K562 (cell line): ENCODE measurements at regions not wholly inside any gene's neighbourhood (a gene's known extent, or its start where the extent isn't known, plus 50 kb on each side); places are given as distances from the start of the nearest gene placed in this dataset.

ENCODE experiments used
- ATAC-seq: fragments of 200-7000 bp; cut with Tn5 transposase; 3 replicates; pipeline ENCODE4 v1.9.1; 2020; ENCODE audit warnings: moderate library complexity
- BruUV-seq: library from RNA; stranded (reverse); fragments of 400-500 nt; replicated peaks from 2 replicates; lab custom pipeline; 2021; lab: Mats Ljungman, UMichigan
- CTCF ChIA-PET: fragments of 300-600 bp; formaldehyde crosslinking; extraction: SDS; loops from one replicate; lab custom pipeline; 2021; ENCODE audit warnings: low intra/inter-chr PET ratio; lab: Yijun Ruan, JAX
- POLR2A ChIA-PET: fragments of 300-600, 350-650 bp; sonication (Branson Sonifier 250); formaldehyde crosslinking; extraction: SDS; loops from one replicate; lab custom pipeline; 2021; ENCODE audit warnings: antibody characterized with exemption, inconsistent platforms; lab: Yijun Ruan, JAX
- DNase-seq, 4 experiments: peaks; one replicate each; pipeline versions ENCODE4 v3.0.0 to v3.0.0-alpha.2; 2011 to 2018; ENCODE audit warnings: low spot score in 3 of 4, mixed read lengths in 3 of 4; ENCODE audit errors: extremely low read depth in 1 of 4
- FAIRE-seq: peaks from 2 replicates; lab custom pipeline; 2011; peaks lifted over from hg19 to GRCh38; lab: Jason Lieb, UNC
- H2AFZ ChIP-seq: 2 replicates; pipeline ENCODE4 v1.6.0; 2011; ENCODE audit warnings: low read depth, low read length, control low read depth, inconsistent platforms
- H3K27ac ChIP-seq: fragments of 200-600 bp; 3 replicates; pipeline ENCODE4 v1.8.0; 2011; ENCODE audit warnings: low read depth, mild to moderate bottlenecking, control low read depth, inconsistent platforms, low read length, moderate library complexity, mixed read lengths; ENCODE audit errors: extremely low read depth
- H3K27me3 ChIP-seq, 2 experiments: fragments of 300-600 bp in 1 of 2; 2 replicates in 1 of 2; 3 replicates in 1 of 2; pipeline versions ENCODE4 v1.6.0 to v1.8.0; 2011; ENCODE audit warnings: inconsistent platforms in 2 of 2, low read length in 2 of 2, mild to moderate bottlenecking in 1 of 2, mixed read lengths in 1 of 2, moderate library complexity in 1 of 2; ENCODE audit not compliant: control insufficient read depth in 2 of 2, insufficient read depth in 2 of 2
- H3K36me3 ChIP-seq: fragments of 300-600 bp; 3 replicates; pipeline ENCODE4 v1.8.0; 2011; ENCODE audit warnings: mild to moderate bottlenecking, low read length, inconsistent platforms; ENCODE audit not compliant: control insufficient read depth, insufficient read depth
- H3K4me1 ChIP-seq, 2 experiments: fragments of 200-600 bp in 1 of 2; replicated peaks in 1 of 2; 2 replicates in 1 of 2; 3 replicates in 1 of 2; pipeline versions ENCODE4 v1.5.1 to v1.8.0; 2011; ENCODE audit warnings: inconsistent platforms in 2 of 2, low read length in 2 of 2, mild to moderate bottlenecking in 1 of 2, mixed read lengths in 1 of 2, moderate library complexity in 1 of 2; ENCODE audit not compliant: control insufficient read depth in 2 of 2, insufficient read depth in 2 of 2
- H3K4me2 ChIP-seq: 2 replicates; pipeline ENCODE4 v1.6.1; 2011; ENCODE audit warnings: low read length, control low read depth, inconsistent platforms, mixed read lengths; ENCODE audit not compliant: insufficient read depth
- H3K4me3 ChIP-seq: fragments of 200-600 bp; sonication (generic), shearing (Covaris generic); 2 replicates; pipeline ENCODE4 v1.5.1; 2016; ENCODE audit warnings: control low read depth, inconsistent platforms
- H3K79me2 ChIP-seq: fragments of 200-600 bp; 3 replicates; pipeline ENCODE4 v1.8.0; 2011; ENCODE audit warnings: low read length, inconsistent platforms; ENCODE audit not compliant: control insufficient read depth, insufficient read depth
- H3K9ac ChIP-seq, 2 experiments: 2 replicates each; pipeline versions ENCODE4 v1.6.0 to v1.6.1; 2011; ENCODE audit warnings: low read depth in 2 of 2, low read length in 2 of 2, control low read depth in 1 of 2, inconsistent platforms in 1 of 2, mild to moderate bottlenecking in 1 of 2, mixed read lengths in 1 of 2; ENCODE audit not compliant: insufficient read depth in 1 of 2
- H3K9me1 ChIP-seq: one replicate; pipeline ENCODE4 v1.6.0; 2011; ENCODE audit warnings: inconsistent platforms, mild to moderate bottlenecking, low read length, moderate library complexity; ENCODE audit not compliant: control insufficient read depth, insufficient read depth
- H3K9me3 ChIP-seq: replicated peaks from 2 replicates; pipeline ENCODE4 v1.5.1; 2011; ENCODE audit warnings: low read depth, low read length, inconsistent platforms; ENCODE audit not compliant: control insufficient read depth, insufficient read depth
- H4K20me1 ChIP-seq: replicated peaks from 2 replicates; pipeline ENCODE4 v1.6.1; 2011; ENCODE audit warnings: low read length, inconsistent platforms, mixed read lengths; ENCODE audit not compliant: control insufficient read depth, insufficient read depth
- BCLAF1 ChIP-seq, 2 experiments: fragments of 450-650 bp in 1 of 2; IDR thresholded peaks; 2 replicates each; pipeline ENCODE4 v1.6.1; 2011 to 2017; ENCODE audit warnings: low read depth in 2 of 2, antibody characterized with exemption in 1 of 2, borderline replicate concordance in 1 of 2, low read length in 1 of 2, mild to moderate bottlenecking in 1 of 2, mixed read lengths in 1 of 2; ENCODE audit not compliant: control insufficient read depth in 1 of 2
- CCAR2 ChIP-seq: fragments of 200-400 bp; formaldehyde crosslinking; IDR thresholded peaks from 2 replicates; pipeline ENCODE4 v1.6.1; 2017; ENCODE audit warnings: mild to moderate bottlenecking, low read depth, low read length
- CREM ChIP-seq: IDR thresholded peaks from 2 replicates; pipeline ENCODE4 v1.6.1; 2014; ENCODE audit warnings: antibody characterized with exemption, low read depth
- E2F4 ChIP-seq: sonication (generic); formaldehyde crosslinking; IDR thresholded peaks from 2 replicates; pipeline ENCODE4 v1.8.0; 2022; ENCODE audit warnings: mild to moderate bottlenecking, low read depth, missing genetic modification reagents
- FOXP1 ChIP-seq: sonication (generic); formaldehyde crosslinking; IDR thresholded peaks from 2 replicates; pipeline ENCODE4 v1.8.0; 2022; ENCODE audit warnings: mild to moderate bottlenecking, missing genetic modification reagents
- ZBTB40 ChIP-seq, 2 experiments: fragments of 450-650 bp in 1 of 2; sonication (generic) in 1 of 2; formaldehyde crosslinking in 1 of 2; IDR thresholded peaks; 2 replicates each; pipeline versions ENCODE4 v1.7.1 to v1.9.0; 2016 to 2022; ENCODE audit warnings: inconsistent platforms in 1 of 2, mild to moderate bottlenecking in 1 of 2, missing genetic modification reagents in 1 of 2
- ZNF431 ChIP-seq: sonication (generic); formaldehyde crosslinking; IDR thresholded peaks from 2 replicates; pipeline ENCODE4 v1.8.0; 2022; ENCODE audit warnings: mild to moderate bottlenecking, missing genetic modification reagents
- ZNF551 ChIP-seq: fragments of 250-450 bp; sonication (Bioruptor Pico); IDR thresholded peaks from 2 replicates; pipeline ENCODE4 v1.5.0; 2021; ENCODE audit warnings: mild to moderate bottlenecking, moderate library complexity
- ZNF79 ChIP-seq: fragments of 250-450 bp; sonication (Bioruptor Pico); IDR thresholded peaks from 2 replicates; pipeline ENCODE4 v1.4.0; 2020; ENCODE audit warnings: low read depth, mild to moderate bottlenecking, moderate library complexity
- WGBS: fragments of 100-300 bp; shearing (Covaris generic); methylation state at CpG from one replicate; pipeline ENCODE4 v1.1.6; 2016; ENCODE audit warnings: low coverage, mixed read lengths; ENCODE audit not compliant: insufficient coverage; ENCODE audit errors: missing lambda C conversion rate; 5-methylcytosine and 5-hydroxymethylcytosine counted together
- in situ Hi-C: fragments of 300-500 bp; cut with MboI; formaldehyde crosslinking; loops from 4 replicates; pipeline ENCODE4 v1.15.0; 2018; ENCODE audit warnings: inconsistent platforms, mixed read lengths
- intact Hi-C: fragments of 100-400 bp; cut with micrococcal nuclease; formaldehyde crosslinking; loops from 2 replicates; pipeline ENCODE4 v1.14.2; 2022

GRCh38 chr22:42199025-42199424, 68.4 kb upstream of the CYP2D6 start:
- Histone ChIP-seq H3K4me2 (no peak overlapping the region), H3K9me3 (no peaks in the 10 kb centered on the region), H4K20me1 (peaks cover 11% of the 10 kb centered on the region; the same call in 1 of the 2 replicates), H2AFZ (no peak overlapping the region), H3K4me1 (peaks cover 0 to 3% of the 10 kb centered on the region in 2 experiments; a peak in 3 of 5 replicates), H3K9ac (no peak overlapping the region), H3K9me1 (no peaks in the 10 kb centered on the region), H3K36me3 (peaks cover 21% of the 10 kb centered on the region; the same call in 1 of the 3 replicates), H3K27ac (no peak overlapping the region), H3K79me2 (peaks cover 66% of the 10 kb centered on the region), H3K4me3 (no peak overlapping the region), H3K27me3 (no peaks in the 10 kb centered on the region)
- no TSS peak for BruUV-seq
- ATAC-seq = no peak
- in situ Hi-C loops = no loop called here
- no peak for FAIRE-seq
- intact Hi-C loops = no loop called here
- ChIA-PET POLR2A (no interaction called here), CTCF (no interaction called here)
- 94% methylated on average over 5 of the region's 5 CpGs for whole genome bisulfite sequencing
- DNase-seq = no peak
- TF ChIP-seq FOXP1 (CRISPR knock-in tag) (no peak), ZNF431 (CRISPR knock-in tag) (no peak), ZNF551 (no peak), BCLAF1 (IDR thresholded peaks at IDR 0.05; ENCODE audit: borderline replicate concordance in 1 of 2, control insufficient read depth in 1 of 2, low read depth in 2 of 2, low read length in 1 of 2) (no peak), CREM (no peak), ZBTB40 (IDR thresholded peaks at IDR 0.05) (no peak), ZBTB40 (CRISPR knock-in tag; IDR thresholded peaks at IDR 0.05) (no peak), CCAR2 (no peak), E2F4 (no peak), ZNF79 (CRISPR knock-in tag) (no peak)
